Panc1 (cell line): ENCODE measurements at regions not wholly inside any gene's neighbourhood (a gene's known extent, or its start where the extent isn't known, plus 50 kb on each side); places are given as distances from the start of the nearest gene placed in this dataset.

Source experiments
- ATAC-seq: fragments of 200-7000 bp; cut with Tn5 transposase; 2 replicates; pipeline ENCODE4 v1.9.1; 2020; ENCODE audit warnings: mild to moderate bottlenecking, moderate library complexity
- BruUV-seq: library from RNA; stranded (reverse); fragments of 400-500 nt; replicated peaks from 2 replicates; lab custom pipeline; 2021; lab: Mats Ljungman, UMichigan
- CTCF ChIA-PET: fragments of 300-600 bp; sonication (Branson Sonifier 250); formaldehyde crosslinking; loops from one replicate; lab custom pipeline; 2022; ENCODE audit warnings: antibody characterized with exemption; lab: Charles Lee
- POLR2A ChIA-PET: fragments of 300-600 bp; sonication (Branson Sonifier 250); formaldehyde crosslinking; loops from one replicate; lab custom pipeline; 2022; ENCODE audit warnings: antibody characterized with exemption; lab: Charles Lee
- DNase-seq: peaks from one replicate; pipeline ENCODE4 v3.0.0-alpha.2; 2010; ENCODE audit warnings: low read depth, low spot score
- H3K27ac ChIP-seq: 2 replicates; pipeline ENCODE4 v1.5.1; 2011; ENCODE audit warnings: mild to moderate bottlenecking, low read length, inconsistent platforms
- H3K27me3 ChIP-seq: fragments of 200-500 bp; sonication (Bioruptor generic); 2 replicates; pipeline ENCODE4 v1.6.0; 2014; ENCODE audit warnings: low read length, inconsistent platforms; ENCODE audit not compliant: control insufficient read depth, insufficient read depth
- H3K36me3 ChIP-seq: fragments of 200-500 bp; sonication (Bioruptor generic); 2 replicates; pipeline ENCODE4 v1.5.1; 2014; ENCODE audit warnings: inconsistent platforms, mild to moderate bottlenecking, low read length, moderate library complexity; ENCODE audit not compliant: control insufficient read depth, insufficient read depth
- H3K4me1 ChIP-seq: 2 replicates; pipeline ENCODE4 v1.5.1; 2011; ENCODE audit warnings: inconsistent platforms, mild to moderate bottlenecking, low read length, moderate library complexity; ENCODE audit not compliant: control insufficient read depth, insufficient read depth
- H3K4me3 ChIP-seq, 2 experiments: 2 replicates each; pipeline ENCODE4 v1.5.1; 2011 to 2012; ENCODE audit warnings: low read depth in 2 of 2, low read length in 2 of 2, mild to moderate bottlenecking in 2 of 2, inconsistent platforms in 1 of 2, moderate library complexity in 1 of 2
- H3K9me3 ChIP-seq: fragments of 200-500 bp; sonication (Bioruptor generic); 2 replicates; pipeline ENCODE4 v1.5.1; 2014; ENCODE audit warnings: low read depth, mild to moderate bottlenecking, inconsistent platforms, low read length, moderate library complexity; ENCODE audit not compliant: control insufficient read depth, insufficient read depth
- CTCF ChIP-seq: fragments of 450-650 bp; IDR thresholded peaks from 2 replicates; pipeline ENCODE4 v1.5.1; 2017; ENCODE audit warnings: mild to moderate bottlenecking
- POLR2AphosphoS5 ChIP-seq: IDR thresholded peaks from 2 replicates; pipeline ENCODE4 v1.6.1; 2012; ENCODE audit warnings: mild to moderate bottlenecking, low read depth, low read length, moderate library complexity
- REST ChIP-seq, 2 experiments: IDR thresholded peaks; 2 replicates each; pipeline ENCODE4 v1.6.1; 2011 to 2012; ENCODE audit warnings: low read depth in 2 of 2, control low read depth in 1 of 2, low read length in 1 of 2, mild to moderate bottlenecking in 1 of 2, moderate library complexity in 1 of 2; ENCODE audit not compliant: insufficient read depth in 1 of 2
- SIN3A ChIP-seq: IDR thresholded peaks from 2 replicates; pipeline ENCODE4 v1.6.1; 2012; ENCODE audit warnings: low read depth, mild to moderate bottlenecking, low read length, moderate library complexity, borderline replicate concordance; ENCODE audit not compliant: insufficient read depth
- TCF7L2 ChIP-seq: IDR thresholded peaks from 2 replicates; pipeline ENCODE4 v1.6.1; 2011; ENCODE audit warnings: mild to moderate bottlenecking, low read depth, low read length, inconsistent platforms
- in situ Hi-C: cut with HindIII; loops from 2 replicates; pipeline ENCODE4 v1.10.0; 2016; ENCODE audit warnings: low sequenced_read_pairs, low pct_unique_long_range_greater_than_20kb
- intact Hi-C: fragments of 100-400 bp; cut with micrococcal nuclease; formaldehyde crosslinking; loops from one replicate; pipeline ENCODE4 v1.10.0; 2022; ENCODE audit not compliant: unreplicated experiment

GRCh38 chr22:27382947-27383346 lies 418.6 kb downstream of the MN1 start:
- Histone ChIP-seq H3K27ac (no peak overlapping the region), H3K36me3 (no peaks in the 10 kb centered on the region), H3K27me3 (no peaks in the 10 kb centered on the region; the same call in 1 of the 2 replicates), H3K9me3 (no peaks in the 10 kb centered on the region), H3K4me3 (no peak overlapping the region), H3K4me1 (no peaks in the 10 kb centered on the region; the same call in 1 of the 2 replicates)
- ATAC-seq (no peak), DNase-seq (no peak)
- TF ChIP-seq SIN3A = no peak
- no peak for TF ChIP-seq POLR2AphosphoS5
- TF ChIP-seq CTCF = no peak
- no peak for TF ChIP-seq REST (IDR thresholded peaks at IDR 0.05; ENCODE audit: insufficient read depth in 1 of 2, low read depth in 2 of 2, low read length in 1 of 2)
- TF ChIP-seq TCF7L2 = no peak
- in situ Hi-C loops (no loop called here), intact Hi-C loops (no loop called here)
- no TSS peak for BruUV-seq
- ChIA-PET POLR2A (no interaction called here), CTCF (no interaction called here)

GRCh38 chr22:27383896-27384295 lies 417.7 kb downstream of the MN1 start:
- no peaks in the 10 kb centered on the region for H3K36me3 ChIP-seq
- H3K27me3 ChIP-seq = no peaks in the 10 kb centered on the region; the same call in 1 of the 2 replicates
- H3K9me3 ChIP-seq = no peaks in the 10 kb centered on the region
- ATAC-seq (no peak), DNase-seq (no peak)
- in situ Hi-C loops = no loop called here
- intact Hi-C loops = no loop called here
- CTCF ChIA-PET = no interaction called here
- BruUV-seq = no TSS peak
- TF ChIP-seq TCF7L2 (no peak), CTCF (no peak)
- H3K27ac ChIP-seq = no peak overlapping the region
- no peaks in the 10 kb centered on the region for H3K4me1 ChIP-seq
- no peak overlapping the region for H3K4me3 ChIP-seq
- POLR2A ChIA-PET = no interaction called here
